ENCODE measurements at regions not wholly inside any gene's neighbourhood (a gene's known extent, or its start where the extent isn't known, plus 50 kb on each side); places are given as distances from the start of the nearest gene placed in this dataset.
"Not testable (repeated sequence)": the region's sequence is repeated elsewhere in the genome, so short reads cannot be mapped to it uniquely, and the experiment has no call there.

- DNase-seq (ENCODE audit: low read depth) = no peak
Measured at GRCh38 chr7:83731154-83731553, 82.2 kb upstream of the SEMA3E start.

- DNase-seq (ENCODE audit: low read depth) = not testable (repeated sequence)
Measured at GRCh38 chr7:83716923-83717322, 68.0 kb upstream of the SEMA3E start.

DNA sequence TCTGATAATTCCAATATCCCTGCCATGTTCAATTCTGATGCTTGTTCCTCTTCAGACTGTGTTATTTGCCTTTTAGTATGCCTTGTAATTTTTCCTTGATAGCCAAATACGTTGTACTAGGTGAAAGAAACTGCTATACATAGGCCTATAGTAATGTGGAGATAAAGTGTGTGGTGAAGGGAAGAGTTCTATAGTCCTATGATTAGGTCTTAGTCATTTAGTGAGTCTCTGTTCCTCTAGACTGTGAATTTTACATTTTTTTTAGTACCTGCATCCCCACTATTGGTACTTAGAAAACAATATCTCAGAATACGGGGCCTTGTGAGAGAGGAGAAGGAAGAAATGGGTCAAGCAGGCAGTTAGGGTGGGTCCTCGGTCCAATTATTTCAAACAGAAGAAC lies 59.6 kb upstream of the SEMA3E start:
- DNase-seq (ENCODE audit: low read depth) = no peak

DNA sequence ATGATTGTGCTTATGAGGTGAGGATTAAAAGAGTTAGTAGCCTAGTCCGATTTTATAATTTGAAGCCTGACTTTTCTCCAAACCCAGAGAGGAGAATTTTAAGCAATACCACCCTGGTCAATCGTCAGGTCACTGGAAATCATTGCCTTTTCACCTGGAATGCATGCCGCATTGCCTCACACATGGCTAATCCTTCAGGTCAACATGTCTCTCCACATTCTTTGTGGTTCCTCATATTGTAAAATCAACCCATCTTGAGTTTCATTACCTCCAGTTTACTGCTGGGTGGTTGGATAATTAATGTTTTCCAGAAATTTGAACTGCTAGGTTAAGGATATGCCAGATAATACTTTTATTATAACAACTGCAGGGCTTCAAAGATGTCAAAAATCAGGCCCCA lies 55.6 kb upstream of the SEMA3E start:
- no peak for DNase-seq (ENCODE audit: low read depth)

- no peak for DNase-seq (ENCODE audit: low read depth)
Measured at GRCh38 chr7:83702446-83702845, 53.5 kb upstream of the SEMA3E start.

- no peak for DNase-seq (ENCODE audit: low read depth)
Measured at GRCh38 chr7:83701736-83702135, 52.8 kb upstream of the SEMA3E start.
